ENCODE measurements at regions not wholly inside any gene's neighbourhood (a gene's known extent, or its start where the extent isn't known, plus 50 kb on each side); places are given as distances from the start of the nearest gene placed in this dataset.

GRCh38 chrX:82092307-82092706 is 890.4 kb downstream of the SH3BGRL start:
- POLR2A ChIA-PET = no interaction called here
- no peak overlapping the region for H3K27ac ChIP-seq (ENCODE audit: control insufficient read depth, insufficient read depth)
- FAIRE-seq (no peak), ATAC-seq (no peak), DNase-seq (ENCODE audit: low read depth, low spot score) (no peak)
- H3K4me1 ChIP-seq (ENCODE audit: control insufficient read depth, insufficient read depth, low read length) = no peaks in the 10 kb centered on the region
- H3K4me3 ChIP-seq = no peak overlapping the region
- SMC1A ChIA-PET (ENCODE audit: uncharacterized antibody, unreplicated experiment) = no interaction called here
- RAD21 ChIA-PET (ENCODE audit: unreplicated experiment) = no interaction called here
- no peak for TF ChIP-seq ZSCAN29 (IDR thresholded peaks at IDR 0.05)
- TF ChIP-seq SPI1 (IDR thresholded peaks at IDR 0.05; ENCODE audit: borderline replicate concordance, insufficient read depth, low read depth, low read length) = no peak
- TF ChIP-seq ZZZ3 (IDR thresholded peaks at IDR 0.05; ENCODE audit: control insufficient read depth, insufficient read length, low read depth) = no peak
- TF ChIP-seq TAF1 (IDR thresholded peaks at IDR 0.05; ENCODE audit: borderline replicate concordance, low read depth, low read length) = no peak
- no peak for TF ChIP-seq BRCA1 (IDR thresholded peaks at IDR 0.05; ENCODE audit: low read depth, low read length)
- no peak for TF ChIP-seq NRF1 (conservative IDR thresholded peaks at IDR 0.05; ENCODE audit: low read depth, low read length)
- no peak for TF ChIP-seq EGR1 (IDR thresholded peaks at IDR 0.05; ENCODE audit: borderline replicate concordance in 1 of 2, low read depth in 2 of 2, low read length in 2 of 2)
- in situ Hi-C loops (cut with MboI) (no loop called here), intact Hi-C loops (cut with micrococcal nuclease; ENCODE audit: unreplicated experiment) (no loop called here)
- no peak overlapping the region for H3K4me2 ChIP-seq (ENCODE audit: control insufficient read depth, insufficient read depth)
- CTCF ChIA-PET = no interaction called here
- H3K27me3 ChIP-seq (replicated peaks in 1 of 2; ENCODE audit: control insufficient read depth in 2 of 2, insufficient read depth in 2 of 2, low read length in 1 of 2) = no peaks in the 10 kb centered on the region
- no peaks in the 10 kb centered on the region for H3K9me3 ChIP-seq (replicated peaks; ENCODE audit: control insufficient read depth, insufficient read depth, low read length)
- 0% methylated on average over 1 of the region's 1 CpG for WGBS (ENCODE audit: insufficient coverage, insufficient replicate concordance, low lambda C conversion rate, missing lambda C conversion rate)
- no peaks in the 10 kb centered on the region for H4K20me1 ChIP-seq (ENCODE audit: control insufficient read depth, insufficient read depth)
- H3K36me3 ChIP-seq (ENCODE audit: control insufficient read depth in 2 of 2, insufficient read depth in 2 of 2, low read length in 1 of 2) = no peaks in the 10 kb centered on the region
- H3K79me2 ChIP-seq (ENCODE audit: control insufficient read depth, insufficient read depth, low read length) = no peaks in the 10 kb centered on the region
- H3K9ac ChIP-seq (ENCODE audit: control insufficient read depth, insufficient read depth, low read length) = no peak overlapping the region
- BruUV-seq (replicated peaks) = no TSS peak
- H2AFZ ChIP-seq (ENCODE audit: control insufficient read depth, low read depth, low read length) = no peak overlapping the region

- ChIA-PET POLR2A (no interaction called here), CTCF (no interaction called here), RAD21 (ENCODE audit: unreplicated experiment) (no interaction called here), SMC1A (ENCODE audit: uncharacterized antibody, unreplicated experiment) (interaction anchor here (0.7 kb wide), 1 partner anchor 692 kb away, joined by 3 read pairs; no protein-coding TSS in a partner anchor)
- H3K36me3 ChIP-seq (ENCODE audit: control insufficient read depth in 2 of 2, insufficient read depth in 2 of 2, low read length in 1 of 2) = no peaks in the 10 kb centered on the region
- no peaks in the 10 kb centered on the region for H3K79me2 ChIP-seq (ENCODE audit: control insufficient read depth, insufficient read depth, low read length)
- FAIRE-seq = no peak
- H3K4me2 ChIP-seq (ENCODE audit: control insufficient read depth, insufficient read depth) = no peak overlapping the region
- BruUV-seq (replicated peaks) = no TSS peak
- ATAC-seq = no peak
- no peaks in the 10 kb centered on the region for H4K20me1 ChIP-seq (ENCODE audit: control insufficient read depth, insufficient read depth)
- no peak overlapping the region for H3K9ac ChIP-seq (ENCODE audit: control insufficient read depth, insufficient read depth, low read length)
- no peak overlapping the region for H3K4me3 ChIP-seq
- in situ Hi-C loops (cut with MboI) (no loop called here), intact Hi-C loops (cut with micrococcal nuclease; ENCODE audit: unreplicated experiment) (no loop called here)
- H3K9me3 ChIP-seq (replicated peaks; ENCODE audit: control insufficient read depth, insufficient read depth, low read length) = no peaks in the 10 kb centered on the region
- H2AFZ ChIP-seq (ENCODE audit: control insufficient read depth, low read depth, low read length) = no peak overlapping the region
- DNase-seq (ENCODE audit: low read depth, low spot score) = no peak
- H3K27ac ChIP-seq (ENCODE audit: control insufficient read depth, insufficient read depth) = no peak overlapping the region
- WGBS (ENCODE audit: insufficient coverage, insufficient replicate concordance, low lambda C conversion rate, missing lambda C conversion rate) = 0% methylated on average over 2 of the region's 2 CpGs
- no peaks in the 10 kb centered on the region for H3K27me3 ChIP-seq (replicated peaks in 1 of 2; ENCODE audit: control insufficient read depth in 2 of 2, insufficient read depth in 2 of 2, low read length in 1 of 2)
- no peaks in the 10 kb centered on the region for H3K4me1 ChIP-seq (ENCODE audit: control insufficient read depth, insufficient read depth, low read length)
- TF ChIP-seq TCF12 (IDR thresholded peaks at IDR 0.05; ENCODE audit: low read depth, low read length) = no peak
- no peak for TF ChIP-seq BCLAF1 (IDR thresholded peaks at IDR 0.05)
- TF ChIP-seq GABPA (IDR thresholded peaks at IDR 0.05; ENCODE audit: low read depth) = no peak
- TF ChIP-seq SPI1 (IDR thresholded peaks at IDR 0.05; ENCODE audit: borderline replicate concordance, insufficient read depth, low read depth, low read length) = no peak
- TF ChIP-seq SKIL (IDR thresholded peaks at IDR 0.05; ENCODE audit: low read depth, poor library complexity, severe bottlenecking) = no peak
- TF ChIP-seq IKZF1 (conservative IDR thresholded peaks at IDR 0.05) = no peak
Observed at GRCh38 chrX:82125103-82125502, 923.2 kb downstream of the SH3BGRL start.

Measured in GM12878 (cell line).